ENCODE measurements at regions not wholly inside any gene's neighbourhood (a gene's known extent, or its start where the extent isn't known, plus 50 kb on each side); places are given as distances from the start of the nearest gene placed in this dataset.

DNA sequence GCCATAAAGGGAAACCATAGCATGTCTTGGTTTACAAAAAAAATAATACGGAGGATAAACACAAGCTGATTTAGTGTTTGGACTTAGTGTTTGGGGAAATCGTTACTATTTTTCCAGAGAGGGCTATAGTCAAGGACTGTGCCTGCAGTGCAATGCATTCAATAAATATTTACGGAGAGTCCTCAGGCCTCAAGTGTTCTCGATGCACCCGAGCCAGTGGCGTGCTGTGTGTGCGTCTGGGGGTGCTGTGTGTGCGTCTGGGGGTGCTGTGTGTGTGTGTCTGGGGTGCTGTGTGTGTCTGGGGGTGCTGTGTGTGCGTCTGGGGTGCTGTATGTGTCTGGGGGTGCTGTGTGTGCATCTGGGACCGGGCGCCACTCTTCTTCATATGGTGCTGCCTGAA, 71.7 kb upstream of the GTF3A start:
- TF ChIP-seq YY1 (IDR thresholded peaks at IDR 0.05; ENCODE audit: low read depth) (no peak), TAF1 (IDR thresholded peaks at IDR 0.05; ENCODE audit: low read depth) (no peak)
- TF ChIP-seq, protein P1, sequence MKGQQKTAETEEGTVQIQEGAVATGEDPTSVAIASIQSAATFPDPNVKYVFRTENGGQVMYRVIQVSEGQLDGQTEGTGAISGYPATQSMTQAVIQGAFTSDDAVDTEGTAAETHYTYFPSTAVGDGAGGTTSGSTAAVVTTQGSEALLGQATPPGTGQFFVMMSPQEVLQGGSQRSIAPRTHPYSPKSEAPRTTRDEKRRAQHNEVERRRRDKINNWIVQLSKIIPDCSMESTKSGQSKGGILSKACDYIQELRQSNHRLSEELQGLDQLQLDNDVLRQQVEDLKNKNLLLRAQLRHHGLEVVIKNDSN (IDR thresholded peaks at IDR 0.05): no peak

DNA sequence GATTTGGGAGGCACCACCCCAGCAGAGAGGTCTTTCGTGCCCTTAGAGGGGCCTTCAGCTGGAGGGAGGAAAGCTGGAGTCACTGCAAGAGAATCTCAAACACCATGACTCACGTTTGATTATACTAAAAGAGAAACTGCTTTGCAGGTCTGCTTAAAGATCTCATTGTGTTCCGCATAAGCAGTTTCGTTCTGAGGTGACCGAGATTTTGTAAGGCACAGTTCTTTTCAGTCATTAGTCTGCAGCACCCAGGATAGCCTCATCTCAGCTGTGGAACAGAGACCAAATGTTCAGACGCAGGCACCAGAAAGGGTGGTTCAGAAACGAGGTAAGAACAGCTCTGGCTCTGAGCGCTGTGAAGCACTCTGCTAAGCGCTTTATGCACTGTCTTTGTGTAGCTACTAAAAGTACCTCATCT, 71.2 kb upstream of the GTF3A start:
- TF ChIP-seq TEAD4 (IDR thresholded peaks at IDR 0.05): no peak

DNA sequence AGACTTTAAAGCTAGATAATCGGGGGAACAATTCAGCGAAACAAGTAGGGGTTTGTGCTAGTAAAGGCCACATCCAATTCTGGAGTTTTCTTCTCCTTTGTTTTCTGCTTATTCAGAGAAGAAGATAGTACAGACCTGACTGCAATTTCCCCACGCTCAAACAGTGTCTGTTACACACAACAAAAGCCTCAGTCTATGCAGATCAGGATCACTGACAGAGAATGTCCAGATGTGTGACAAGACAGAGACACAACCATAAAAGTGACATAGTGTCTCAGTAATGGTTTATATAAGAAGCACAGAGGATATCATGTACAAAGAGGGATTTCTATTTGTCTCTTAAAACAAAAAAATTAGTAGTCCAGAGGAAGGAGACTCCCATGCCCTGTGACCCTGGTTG, 70.7 kb upstream of the GTF3A start:
- TF ChIP-seq, protein P2, sequence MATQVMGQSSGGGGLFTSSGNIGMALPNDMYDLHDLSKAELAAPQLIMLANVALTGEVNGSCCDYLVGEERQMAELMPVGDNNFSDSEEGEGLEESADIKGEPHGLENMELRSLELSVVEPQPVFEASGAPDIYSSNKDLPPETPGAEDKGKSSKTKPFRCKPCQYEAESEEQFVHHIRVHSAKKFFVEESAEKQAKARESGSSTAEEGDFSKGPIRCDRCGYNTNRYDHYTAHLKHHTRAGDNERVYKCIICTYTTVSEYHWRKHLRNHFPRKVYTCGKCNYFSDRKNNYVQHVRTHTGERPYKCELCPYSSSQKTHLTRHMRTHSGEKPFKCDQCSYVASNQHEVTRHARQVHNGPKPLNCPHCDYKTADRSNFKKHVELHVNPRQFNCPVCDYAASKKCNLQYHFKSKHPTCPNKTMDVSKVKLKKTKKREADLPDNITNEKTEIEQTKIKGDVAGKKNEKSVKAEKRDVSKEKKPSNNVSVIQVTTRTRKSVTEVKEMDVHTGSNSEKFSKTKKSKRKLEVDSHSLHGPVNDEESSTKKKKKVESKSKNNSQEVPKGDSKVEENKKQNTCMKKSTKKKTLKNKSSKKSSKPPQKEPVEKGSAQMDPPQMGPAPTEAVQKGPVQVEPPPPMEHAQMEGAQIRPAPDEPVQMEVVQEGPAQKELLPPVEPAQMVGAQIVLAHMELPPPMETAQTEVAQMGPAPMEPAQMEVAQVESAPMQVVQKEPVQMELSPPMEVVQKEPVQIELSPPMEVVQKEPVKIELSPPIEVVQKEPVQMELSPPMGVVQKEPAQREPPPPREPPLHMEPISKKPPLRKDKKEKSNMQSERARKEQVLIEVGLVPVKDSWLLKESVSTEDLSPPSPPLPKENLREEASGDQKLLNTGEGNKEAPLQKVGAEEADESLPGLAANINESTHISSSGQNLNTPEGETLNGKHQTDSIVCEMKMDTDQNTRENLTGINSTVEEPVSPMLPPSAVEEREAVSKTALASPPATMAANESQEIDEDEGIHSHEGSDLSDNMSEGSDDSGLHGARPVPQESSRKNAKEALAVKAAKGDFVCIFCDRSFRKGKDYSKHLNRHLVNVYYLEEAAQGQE (IDR thresholded peaks at IDR 0.05; ENCODE audit: low read depth): no peak
- TF ChIP-seq, protein P1 (IDR thresholded peaks at IDR 0.05): no peak
- no peak for TF ChIP-seq FOXM1 (IDR thresholded peaks at IDR 0.05; ENCODE audit: borderline replicate concordance, low read depth)
- no peak for TF ChIP-seq ZBTB7A (IDR thresholded peaks at IDR 0.05; ENCODE audit: low read depth)
- TF ChIP-seq EP300 (IDR thresholded peaks at IDR 0.05; ENCODE audit: borderline replicate concordance): no peak
- no peak for TF ChIP-seq TEAD4 (IDR thresholded peaks at IDR 0.05)
- no peak for TF ChIP-seq EGR1 (IDR thresholded peaks at IDR 0.05)
- TF ChIP-seq RAD21 (IDR thresholded peaks at IDR 0.05; ENCODE audit: low read depth): no peak
- TF ChIP-seq, protein P3, sequence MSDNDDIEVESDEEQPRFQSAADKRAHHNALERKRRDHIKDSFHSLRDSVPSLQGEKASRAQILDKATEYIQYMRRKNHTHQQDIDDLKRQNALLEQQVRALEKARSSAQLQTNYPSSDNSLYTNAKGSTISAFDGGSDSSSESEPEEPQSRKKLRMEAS (IDR thresholded peaks at IDR 0.05): no peak
- no peak for TF ChIP-seq NFIC (IDR thresholded peaks at IDR 0.05)
- no peak for TF ChIP-seq TCF12 (IDR thresholded peaks at IDR 0.05; ENCODE audit: low read depth)
- no peak for TF ChIP-seq TAF1 (IDR thresholded peaks at IDR 0.05; ENCODE audit: low read depth)
- TF ChIP-seq YY1 (IDR thresholded peaks at IDR 0.05; ENCODE audit: low read depth): no peak
- TF ChIP-seq CREB1 (IDR thresholded peaks at IDR 0.05; ENCODE audit: low read depth): no peak
- no peak for TF ChIP-seq CEBPB (IDR thresholded peaks at IDR 0.05)

DNA sequence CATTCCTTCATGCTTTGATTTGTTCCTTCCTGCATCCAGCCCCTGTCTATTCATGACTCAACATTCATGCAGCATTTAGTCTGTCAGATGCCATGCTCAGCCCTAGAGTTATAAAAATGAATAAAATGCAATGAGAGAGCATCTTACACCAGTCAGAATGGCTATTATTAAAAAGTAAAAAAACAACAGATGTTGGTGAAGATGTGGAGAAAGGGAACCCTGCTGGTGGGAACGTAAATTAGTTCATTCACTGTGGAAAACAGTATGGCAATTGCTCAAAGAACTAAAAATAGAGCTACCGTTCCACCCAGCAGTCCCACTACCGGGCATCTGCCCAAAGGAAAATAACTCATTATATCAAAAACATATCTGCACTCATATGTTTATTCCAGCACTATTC, 70.0 kb upstream of the GTF3A start:
- TF ChIP-seq YY1 (IDR thresholded peaks at IDR 0.05; ENCODE audit: low read depth) (no peak), TEAD4 (IDR thresholded peaks at IDR 0.05) (no peak), CREB1 (IDR thresholded peaks at IDR 0.05; ENCODE audit: low read depth) (no peak), EGR1 (IDR thresholded peaks at IDR 0.05) (no peak), NFIC (IDR thresholded peaks at IDR 0.05) (no peak), RAD21 (IDR thresholded peaks at IDR 0.05; ENCODE audit: low read depth) (no peak), TCF12 (IDR thresholded peaks at IDR 0.05; ENCODE audit: low read depth) (no peak), FOXM1 (IDR thresholded peaks at IDR 0.05; ENCODE audit: borderline replicate concordance, low read depth) (no peak), EP300 (IDR thresholded peaks at IDR 0.05; ENCODE audit: borderline replicate concordance) (no peak)
- TF ChIP-seq, protein P3 (IDR thresholded peaks at IDR 0.05): no peak
- TF ChIP-seq, protein P1 (IDR thresholded peaks at IDR 0.05): no peak

DNA sequence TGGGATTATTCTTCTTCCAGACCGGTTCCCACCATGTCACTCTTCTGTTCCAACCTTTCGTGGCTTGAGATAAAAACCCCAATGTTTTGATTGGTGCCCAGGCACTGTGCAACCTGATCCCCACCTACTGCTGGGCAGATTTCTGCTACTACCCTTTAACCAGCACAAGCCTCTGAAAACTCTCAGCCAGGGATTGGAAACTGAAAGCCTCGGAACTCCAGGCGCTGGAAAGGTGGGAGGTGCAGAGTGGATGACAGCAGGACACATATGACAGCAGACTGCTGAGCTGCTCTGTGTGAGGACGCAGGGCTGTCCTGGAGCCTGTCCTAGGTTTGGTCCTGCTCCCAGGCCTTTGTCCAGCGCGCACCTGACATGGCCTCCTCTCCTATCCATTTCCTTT, 68.5 kb upstream of the GTF3A start:
- TF ChIP-seq NFIC (IDR thresholded peaks at IDR 0.05): no peak
- no peak for TF ChIP-seq EP300 (IDR thresholded peaks at IDR 0.05; ENCODE audit: borderline replicate concordance)
- no peak for TF ChIP-seq CEBPB (IDR thresholded peaks at IDR 0.05)
- TF ChIP-seq, protein P2 (IDR thresholded peaks at IDR 0.05; ENCODE audit: low read depth): no peak

DNA sequence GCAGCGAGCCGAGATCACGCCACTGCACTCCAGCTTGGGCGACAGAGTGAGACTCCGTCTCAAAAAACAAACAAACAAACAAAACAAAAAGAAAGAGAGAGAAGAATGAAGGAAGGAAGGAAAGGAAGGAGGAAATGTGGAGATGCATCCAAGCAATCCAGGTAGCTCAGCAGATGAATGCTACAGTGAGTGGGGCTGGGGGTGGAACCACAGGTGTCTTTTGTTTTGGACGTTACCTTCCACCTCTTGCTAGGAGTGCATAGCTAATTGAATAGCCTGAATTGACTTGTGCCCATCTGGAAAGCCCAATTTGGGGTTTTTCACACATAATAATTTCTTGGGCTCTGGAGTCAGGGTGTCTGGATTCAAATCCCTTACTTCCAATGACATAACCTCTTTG, 66.0 kb upstream of the GTF3A start:
- TF ChIP-seq TEAD4 (IDR thresholded peaks at IDR 0.05) (no peak), FOXM1 (IDR thresholded peaks at IDR 0.05; ENCODE audit: borderline replicate concordance, low read depth) (no peak), EGR1 (IDR thresholded peaks at IDR 0.05) (no peak), YY1 (IDR thresholded peaks at IDR 0.05; ENCODE audit: low read depth) (no peak), EP300 (IDR thresholded peaks at IDR 0.05; ENCODE audit: borderline replicate concordance) (no peak), CREB1 (IDR thresholded peaks at IDR 0.05; ENCODE audit: low read depth) (no peak), RAD21 (IDR thresholded peaks at IDR 0.05; ENCODE audit: low read depth) (no peak), CEBPB (IDR thresholded peaks at IDR 0.05) (no peak), TAF1 (IDR thresholded peaks at IDR 0.05; ENCODE audit: low read depth) (no peak), NFIC (IDR thresholded peaks at IDR 0.05) (no peak), ZBTB7A (IDR thresholded peaks at IDR 0.05; ENCODE audit: low read depth) (no peak), TCF12 (IDR thresholded peaks at IDR 0.05; ENCODE audit: low read depth) (no peak)
- TF ChIP-seq, protein P3 (IDR thresholded peaks at IDR 0.05): no peak
- TF ChIP-seq, protein P1 (IDR thresholded peaks at IDR 0.05): no peak
- TF ChIP-seq, protein P2 (IDR thresholded peaks at IDR 0.05; ENCODE audit: low read depth): no peak

Data from Ishikawa (cell line).